ENCODE measurements at regions not wholly inside any gene's neighbourhood (a gene's known extent, or its start where the extent isn't known, plus 50 kb on each side); places are given as distances from the start of the nearest gene placed in this dataset.

GRCh38 chr13:84931264-84931663, 868.0 kb downstream of the SLITRK6 start:
- Histone ChIP-seq H3K36me3 (ENCODE audit: insufficient read depth, low read length) (no peaks in the 10 kb centered on the region), H3K4me2 (ENCODE audit: low read length) (no peak overlapping the region), H3K9me3 (ENCODE audit: low read length) (no peaks in the 10 kb centered on the region), H3K9me2 (ENCODE audit: low read depth, low read length) (no peaks in the 10 kb centered on the region), H3K9ac (ENCODE audit: low read length) (no peak overlapping the region), H4K20me1 (ENCODE audit: insufficient read depth, low read length) (no peaks in the 10 kb centered on the region), H3K4me1 (ENCODE audit: insufficient read depth, low read length, severe bottlenecking) (peaks cover 11% of the 10 kb centered on the region), H3F3A (ENCODE audit: insufficient read depth, low read length) (no peaks in the 10 kb centered on the region), H3K27me3 (ENCODE audit: insufficient read depth, low read length) (no peaks in the 10 kb centered on the region), H3K4me3 (ENCODE audit: low read depth, low read length, poor library complexity, severe bottlenecking) (no peak overlapping the region), H3K79me2 (ENCODE audit: insufficient read depth, low read length) (no peaks in the 10 kb centered on the region), H2AFZ (ENCODE audit: low read length) (no peak overlapping the region), H3K27ac (ENCODE audit: low read depth, low read length, poor library complexity, severe bottlenecking) (no peak overlapping the region)
- TF ChIP-seq EZH2 (IDR thresholded peaks at IDR 0.05; ENCODE audit: borderline replicate concordance, low read length) (no peak), CTCF (IDR thresholded peaks at IDR 0.05; ENCODE audit: low read length) (no peak)

GRCh38 chr13:84927442-84928169, 871.6 kb downstream of the SLITRK6 start:
- H3K27ac ChIP-seq (ENCODE audit: low read depth, low read length, poor library complexity, severe bottlenecking): no peak overlapping the region
- TF ChIP-seq CTCF (IDR thresholded peaks at IDR 0.05; ENCODE audit: low read length) (no peak), EZH2 (IDR thresholded peaks at IDR 0.05; ENCODE audit: borderline replicate concordance, low read length) (no peak)
- no peaks in the 10 kb centered on the region for H3K79me2 ChIP-seq (ENCODE audit: insufficient read depth, low read length)
- no peaks in the 10 kb centered on the region for H3K4me1 ChIP-seq (ENCODE audit: insufficient read depth, low read length, severe bottlenecking)
- no peaks in the 10 kb centered on the region for H3K9me3 ChIP-seq (ENCODE audit: low read length)
- H3K9ac ChIP-seq (ENCODE audit: low read length): no peak overlapping the region
- no peak overlapping the region for H2AFZ ChIP-seq (ENCODE audit: low read length)
- H3K9me2 ChIP-seq (ENCODE audit: low read depth, low read length): no peaks in the 10 kb centered on the region
- H3K27me3 ChIP-seq (ENCODE audit: insufficient read depth, low read length): no peaks in the 10 kb centered on the region
- no peaks in the 10 kb centered on the region for H3F3A ChIP-seq (ENCODE audit: insufficient read depth, low read length)
- no peak overlapping the region for H3K4me2 ChIP-seq (ENCODE audit: low read length)
- no peak overlapping the region for H3K4me3 ChIP-seq (ENCODE audit: low read depth, low read length, poor library complexity, severe bottlenecking)
- no peaks in the 10 kb centered on the region for H4K20me1 ChIP-seq (ENCODE audit: insufficient read depth, low read length)
- H3K36me3 ChIP-seq (ENCODE audit: insufficient read depth, low read length): no peaks in the 10 kb centered on the region

- H3K4me3 ChIP-seq (ENCODE audit: low read depth, low read length, poor library complexity, severe bottlenecking): no peak overlapping the region
- no peaks in the 10 kb centered on the region for H3K79me2 ChIP-seq (ENCODE audit: insufficient read depth, low read length)
- no peaks in the 10 kb centered on the region for H3K4me1 ChIP-seq (ENCODE audit: insufficient read depth, low read length, severe bottlenecking)
- no peaks in the 10 kb centered on the region for H4K20me1 ChIP-seq (ENCODE audit: insufficient read depth, low read length)
- no peaks in the 10 kb centered on the region for H3K9me2 ChIP-seq (ENCODE audit: low read depth, low read length)
- H3K9me3 ChIP-seq (ENCODE audit: low read length): no peaks in the 10 kb centered on the region
- TF ChIP-seq EZH2 (IDR thresholded peaks at IDR 0.05; ENCODE audit: borderline replicate concordance, low read length) (no peak), CTCF (IDR thresholded peaks at IDR 0.05; ENCODE audit: low read length) (no peak)
- no peaks in the 10 kb centered on the region for H3F3A ChIP-seq (ENCODE audit: insufficient read depth, low read length)
- H3K4me2 ChIP-seq (ENCODE audit: low read length): no peak overlapping the region
- H3K27ac ChIP-seq (ENCODE audit: low read depth, low read length, poor library complexity, severe bottlenecking): no peak overlapping the region
- no peaks in the 10 kb centered on the region for H3K27me3 ChIP-seq (ENCODE audit: insufficient read depth, low read length)
- no peak overlapping the region for H2AFZ ChIP-seq (ENCODE audit: low read length)
- no peaks in the 10 kb centered on the region for H3K36me3 ChIP-seq (ENCODE audit: insufficient read depth, low read length)
- H3K9ac ChIP-seq (ENCODE audit: low read length): no peak overlapping the region
Measured at GRCh38 chr13:84925443-84925842, 873.8 kb downstream of the SLITRK6 start.
